GM12878 (cell line): ENCODE measurements at regions not wholly inside any gene's neighbourhood (a gene's known extent, or its start where the extent isn't known, plus 50 kb on each side); places are given as distances from the start of the nearest gene placed in this dataset.

Experiments
- BHLHE40 ChIP-seq, 2 experiments: fragments of 450-650 bp in 1 of 2; IDR thresholded peaks; 2 replicates each; pipeline ENCODE4 v1.6.1; 2011 to 2017; ENCODE audit warnings: low read depth in 2 of 2, borderline replicate concordance in 1 of 2, improper control_type of control experiment in 1 of 2, low read length in 1 of 2, mild to moderate bottlenecking in 1 of 2
- CBFB ChIP-seq: IDR thresholded peaks from 2 replicates; pipeline ENCODE4 v1.6.1; 2016; ENCODE audit warnings: antibody characterized with exemption, low read depth
- CEBPB ChIP-seq, 2 experiments: fragments of 150-350 bp in 1 of 2; IDR thresholded peaks; 2 replicates each; pipeline ENCODE4 v1.6.1; 2012 to 2014; ENCODE audit warnings: low read depth in 2 of 2, low read length in 2 of 2, borderline replicate concordance in 1 of 2, inconsistent platforms in 1 of 2
- CREM ChIP-seq: IDR thresholded peaks from 2 replicates; pipeline ENCODE4 v1.6.1; 2014; ENCODE audit warnings: antibody characterized with exemption, low read depth
- EZH2 ChIP-seq: IDR thresholded peaks from 2 replicates; pipeline ENCODE4 v1.6.1; 2012; ENCODE audit warnings: low read depth, mild to moderate bottlenecking, control low read depth, inconsistent platforms, low read length, borderline replicate concordance; ENCODE audit not compliant: control insufficient read depth
- NBN ChIP-seq: fragments of 450-650 bp; IDR thresholded peaks from 2 replicates; pipeline ENCODE4 v1.6.1; 2016
- NFXL1 ChIP-seq: fragments of 450-650 bp; IDR thresholded peaks from 2 replicates; pipeline ENCODE4 v1.6.1; 2017; ENCODE audit warnings: antibody characterized with exemption, mild to moderate bottlenecking, borderline replicate concordance
- NR2C2 ChIP-seq: IDR thresholded peaks from 2 replicates; pipeline ENCODE4 v1.6.1; 2011; ENCODE audit warnings: borderline replicate concordance, low read depth; ENCODE audit not compliant: control insufficient read depth, insufficient read length
- RAD51 ChIP-seq: fragments of 450-650 bp; IDR thresholded peaks from 2 replicates; pipeline ENCODE4 v1.6.1; 2016; ENCODE audit warnings: moderate library complexity, mild to moderate bottlenecking, inconsistent platforms
- SMARCA5 ChIP-seq: fragments of 450-650 bp; IDR thresholded peaks from 2 replicates; pipeline ENCODE4 v1.6.1; 2017; ENCODE audit warnings: mild to moderate bottlenecking
- SUPT20H ChIP-seq: IDR thresholded peaks from 2 replicates; pipeline ENCODE4 v1.6.1; 2011; ENCODE audit warnings: low read depth, mild to moderate bottlenecking, low read length, moderate library complexity, borderline replicate concordance; ENCODE audit not compliant: control insufficient read depth
- ZBTB4 ChIP-seq: fragments of 450-650 bp; formaldehyde crosslinking; IDR thresholded peaks from 2 replicates; pipeline ENCODE4 v1.4.0; 2022; ENCODE audit warnings: mild to moderate bottlenecking, moderate library complexity
- ZNF274 ChIP-seq: IDR thresholded peaks from one replicate; pipeline ENCODE4 v1.8.0; 2011; ENCODE audit not compliant: insufficient read length, insufficient read depth
- ZNF384 ChIP-seq: IDR thresholded peaks from 2 replicates; pipeline ENCODE4 v1.6.1; 2012; ENCODE audit warnings: low read depth, mild to moderate bottlenecking, low read length, improper control_type of control experiment, borderline replicate concordance
- ZZZ3 ChIP-seq: IDR thresholded peaks from 2 replicates; pipeline ENCODE4 v1.6.1; 2011; ENCODE audit warnings: low read depth; ENCODE audit not compliant: control insufficient read depth, insufficient read length
- TF ChIP-seq, protein P1 (sequence below): IDR thresholded peaks from 2 replicates; pipeline ENCODE4 v1.6.1; 2012; ENCODE audit warnings: low read depth, low read length, improper control_type of control experiment
- TF ChIP-seq, protein P2 (sequence below): IDR thresholded peaks from 2 replicates; pipeline ENCODE4 v1.6.1; 2012; ENCODE audit warnings: improper control_type of control experiment, low read depth, low read length; ENCODE audit not compliant: insufficient replicate concordance

GRCh38 chr6:148677594-148678476 is 69.0 kb upstream of the UST start (continued):
- TF ChIP-seq ZBTB4 (CRISPR knock-in tag) (no peak), CREM (peak; percentile 50; the same call in 1 of the 2 replicates), SUPT20H (no peak), ZNF274 (no peak), NR2C2 (no peak), RAD51 (0 out of 2 replicates have a peak, but pooled peaks have one; percentile 29), ZZZ3 (no peak), NFXL1 (no peak), CBFB (no peak), BHLHE40 (IDR thresholded peaks at IDR 0.05; ENCODE audit: borderline replicate concordance in 1 of 2, low read depth in 2 of 2, low read length in 1 of 2) (peak; percentile 75), CEBPB (IDR thresholded peaks at IDR 0.05; ENCODE audit: borderline replicate concordance in 1 of 2, low read depth in 2 of 2, low read length in 2 of 2) (no peak), NBN (0 out of 2 replicates have a peak, but pooled peaks have one; percentile 68), ZNF384 (no peak), SMARCA5 (peak; percentile 90), EZH2 (no peak)
- TF ChIP-seq, protein P1, sequence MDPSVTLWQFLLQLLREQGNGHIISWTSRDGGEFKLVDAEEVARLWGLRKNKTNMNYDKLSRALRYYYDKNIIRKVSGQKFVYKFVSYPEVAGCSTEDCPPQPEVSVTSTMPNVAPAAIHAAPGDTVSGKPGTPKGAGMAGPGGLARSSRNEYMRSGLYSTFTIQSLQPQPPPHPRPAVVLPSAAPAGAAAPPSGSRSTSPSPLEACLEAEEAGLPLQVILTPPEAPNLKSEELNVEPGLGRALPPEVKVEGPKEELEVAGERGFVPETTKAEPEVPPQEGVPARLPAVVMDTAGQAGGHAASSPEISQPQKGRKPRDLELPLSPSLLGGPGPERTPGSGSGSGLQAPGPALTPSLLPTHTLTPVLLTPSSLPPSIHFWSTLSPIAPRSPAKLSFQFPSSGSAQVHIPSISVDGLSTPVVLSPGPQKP = no peak
- TF ChIP-seq, protein P2, sequence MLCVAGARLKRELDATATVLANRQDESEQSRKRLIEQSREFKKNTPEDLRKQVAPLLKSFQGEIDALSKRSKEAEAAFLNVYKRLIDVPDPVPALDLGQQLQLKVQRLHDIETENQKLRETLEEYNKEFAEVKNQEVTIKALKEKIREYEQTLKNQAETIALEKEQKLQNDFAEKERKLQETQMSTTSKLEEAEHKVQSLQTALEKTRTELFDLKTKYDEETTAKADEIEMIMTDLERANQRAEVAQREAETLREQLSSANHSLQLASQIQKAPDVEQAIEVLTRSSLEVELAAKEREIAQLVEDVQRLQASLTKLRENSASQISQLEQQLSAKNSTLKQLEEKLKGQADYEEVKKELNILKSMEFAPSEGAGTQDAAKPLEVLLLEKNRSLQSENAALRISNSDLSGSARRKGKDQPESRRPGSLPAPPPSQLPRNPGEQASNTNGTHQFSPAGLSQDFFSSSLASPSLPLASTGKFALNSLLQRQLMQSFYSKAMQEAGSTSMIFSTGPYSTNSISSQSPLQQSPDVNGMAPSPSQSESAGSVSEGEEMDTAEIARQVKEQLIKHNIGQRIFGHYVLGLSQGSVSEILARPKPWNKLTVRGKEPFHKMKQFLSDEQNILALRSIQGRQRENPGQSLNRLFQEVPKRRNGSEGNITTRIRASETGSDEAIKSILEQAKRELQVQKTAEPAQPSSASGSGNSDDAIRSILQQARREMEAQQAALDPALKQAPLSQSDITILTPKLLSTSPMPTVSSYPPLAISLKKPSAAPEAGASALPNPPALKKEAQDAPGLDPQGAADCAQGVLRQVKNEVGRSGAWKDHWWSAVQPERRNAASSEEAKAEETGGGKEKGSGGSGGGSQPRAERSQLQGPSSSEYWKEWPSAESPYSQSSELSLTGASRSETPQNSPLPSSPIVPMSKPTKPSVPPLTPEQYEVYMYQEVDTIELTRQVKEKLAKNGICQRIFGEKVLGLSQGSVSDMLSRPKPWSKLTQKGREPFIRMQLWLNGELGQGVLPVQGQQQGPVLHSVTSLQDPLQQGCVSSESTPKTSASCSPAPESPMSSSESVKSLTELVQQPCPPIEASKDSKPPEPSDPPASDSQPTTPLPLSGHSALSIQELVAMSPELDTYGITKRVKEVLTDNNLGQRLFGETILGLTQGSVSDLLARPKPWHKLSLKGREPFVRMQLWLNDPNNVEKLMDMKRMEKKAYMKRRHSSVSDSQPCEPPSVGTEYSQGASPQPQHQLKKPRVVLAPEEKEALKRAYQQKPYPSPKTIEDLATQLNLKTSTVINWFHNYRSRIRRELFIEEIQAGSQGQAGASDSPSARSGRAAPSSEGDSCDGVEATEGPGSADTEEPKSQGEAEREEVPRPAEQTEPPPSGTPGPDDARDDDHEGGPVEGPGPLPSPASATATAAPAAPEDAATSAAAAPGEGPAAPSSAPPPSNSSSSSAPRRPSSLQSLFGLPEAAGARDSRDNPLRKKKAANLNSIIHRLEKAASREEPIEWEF = peak; percentile 95
